ENCODE measurements at regions not wholly inside any gene's neighbourhood (a gene's known extent, or its start where the extent isn't known, plus 50 kb on each side); places are given as distances from the start of the nearest gene placed in this dataset.

DNA sequence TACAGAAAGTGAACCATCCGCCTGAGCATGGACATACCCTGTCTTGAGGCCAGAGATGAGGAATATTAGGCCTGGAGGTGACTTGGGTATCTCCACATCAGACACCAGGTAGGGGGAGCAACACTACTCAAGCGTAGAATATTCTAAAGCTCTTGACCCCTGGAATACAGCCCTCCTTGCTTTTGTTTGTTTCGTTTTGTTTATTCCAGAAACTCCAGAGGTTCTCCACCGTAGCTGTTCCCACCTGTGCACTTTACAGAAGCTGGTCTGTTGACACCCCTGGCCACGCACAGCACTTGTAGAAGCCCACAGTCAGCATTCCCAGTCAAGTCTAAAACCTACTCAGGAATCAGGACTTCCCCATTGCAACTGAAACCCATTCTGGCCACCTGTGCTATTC lies 139.6 kb upstream of the NEBL start:
- TF ChIP-seq POLR2AphosphoS5 (IDR thresholded peaks at IDR 0.05; ENCODE audit: low read depth, low read length) (no peak), TAF1 (IDR thresholded peaks at IDR 0.05; ENCODE audit: borderline replicate concordance, insufficient read depth, low read length) (no peak)
- TF ChIP-seq, protein P1, sequence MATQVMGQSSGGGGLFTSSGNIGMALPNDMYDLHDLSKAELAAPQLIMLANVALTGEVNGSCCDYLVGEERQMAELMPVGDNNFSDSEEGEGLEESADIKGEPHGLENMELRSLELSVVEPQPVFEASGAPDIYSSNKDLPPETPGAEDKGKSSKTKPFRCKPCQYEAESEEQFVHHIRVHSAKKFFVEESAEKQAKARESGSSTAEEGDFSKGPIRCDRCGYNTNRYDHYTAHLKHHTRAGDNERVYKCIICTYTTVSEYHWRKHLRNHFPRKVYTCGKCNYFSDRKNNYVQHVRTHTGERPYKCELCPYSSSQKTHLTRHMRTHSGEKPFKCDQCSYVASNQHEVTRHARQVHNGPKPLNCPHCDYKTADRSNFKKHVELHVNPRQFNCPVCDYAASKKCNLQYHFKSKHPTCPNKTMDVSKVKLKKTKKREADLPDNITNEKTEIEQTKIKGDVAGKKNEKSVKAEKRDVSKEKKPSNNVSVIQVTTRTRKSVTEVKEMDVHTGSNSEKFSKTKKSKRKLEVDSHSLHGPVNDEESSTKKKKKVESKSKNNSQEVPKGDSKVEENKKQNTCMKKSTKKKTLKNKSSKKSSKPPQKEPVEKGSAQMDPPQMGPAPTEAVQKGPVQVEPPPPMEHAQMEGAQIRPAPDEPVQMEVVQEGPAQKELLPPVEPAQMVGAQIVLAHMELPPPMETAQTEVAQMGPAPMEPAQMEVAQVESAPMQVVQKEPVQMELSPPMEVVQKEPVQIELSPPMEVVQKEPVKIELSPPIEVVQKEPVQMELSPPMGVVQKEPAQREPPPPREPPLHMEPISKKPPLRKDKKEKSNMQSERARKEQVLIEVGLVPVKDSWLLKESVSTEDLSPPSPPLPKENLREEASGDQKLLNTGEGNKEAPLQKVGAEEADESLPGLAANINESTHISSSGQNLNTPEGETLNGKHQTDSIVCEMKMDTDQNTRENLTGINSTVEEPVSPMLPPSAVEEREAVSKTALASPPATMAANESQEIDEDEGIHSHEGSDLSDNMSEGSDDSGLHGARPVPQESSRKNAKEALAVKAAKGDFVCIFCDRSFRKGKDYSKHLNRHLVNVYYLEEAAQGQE (IDR thresholded peaks at IDR 0.05; ENCODE audit: insufficient read depth in 1 of 2, low read depth in 2 of 2, low read length in 2 of 2), result no peak

Measured in PFSK-1 (cell line).